Esophagus muscularis mucosa (tissue), 4 donors: ENCODE measurements at regions not wholly inside any gene's neighbourhood (a gene's known extent, or its start where the extent isn't known, plus 50 kb on each side); places are given as distances from the start of the nearest gene placed in this dataset.

ENCODE experiments used
- DNase-seq: peaks from one replicate; pipeline ENCODE4 v3.0.0-alpha.2; 2017; ENCODE audit errors: extremely low spot score
- H3K27ac ChIP-seq, 4 donors: fragments of 200-600 bp; sonication (generic); replicated peaks in 1 of 4; 1 replicate in 3 of 4; 2 replicates in 1 of 4; pipeline ENCODE4 v1.5.1; 2016 to 2019; ENCODE audit warnings: mild to moderate bottlenecking in 1 of 4
- H3K27me3 ChIP-seq, 4 donors: fragments of 200-600 bp; sonication (generic); one replicate each; pipeline versions ENCODE4 v1.5.1 to v1.6.0; 2016 to 2019
- H3K36me3 ChIP-seq, 4 donors: fragments of 200-600 bp; sonication (generic); one replicate each; pipeline ENCODE4 v1.5.1; 2016 to 2019
- H3K4me1 ChIP-seq, 4 donors: fragments of 200-600 bp; sonication (generic); one replicate each; pipeline ENCODE4 v1.5.1; 2016 to 2019
- H3K4me3 ChIP-seq, 4 donors: fragments of 200-600 bp; sonication (generic); 1 replicate in 2 of 4; 2 replicates in 2 of 4; pipeline ENCODE4 v1.5.1; 2016 to 2019; ENCODE audit warnings: mild to moderate bottlenecking in 4 of 4, moderate library complexity in 1 of 4
- H3K9me3 ChIP-seq, 4 donors: fragments of 200-600 bp; sonication (generic); 1 replicate in 3 of 4; 2 replicates in 1 of 4; pipeline ENCODE4 v1.5.1; 2016 to 2019
- EP300 ChIP-seq: sonication (generic); formaldehyde crosslinking; IDR thresholded peaks from one replicate; pipeline ENCODE4 v1.6.1; 2017; ENCODE audit warnings: antibody characterized with exemption
- POLR2A ChIP-seq: fragments of 450-650 bp; IDR thresholded peaks from one replicate; pipeline ENCODE4 v1.6.1; 2017; ENCODE audit warnings: antibody characterized with exemption, moderate library complexity, mild to moderate bottlenecking, low read depth
- POLR2AphosphoS5 ChIP-seq, 2 donors: sonication (generic); formaldehyde crosslinking; IDR thresholded peaks; one replicate each; pipeline ENCODE4 v1.6.1; 2017; ENCODE audit warnings: antibody characterized with exemption in 2 of 2
- WGBS: methylation state at CpG from one replicate; pipeline ENCODE4 v1.1.5; 2018; 5-methylcytosine and 5-hydroxymethylcytosine counted together
- intact Hi-C: fragments of 100-400 bp; cut with DNase I; formaldehyde crosslinking; loops from one replicate; pipeline ENCODE4 v1.15.1; 2023
- TF ChIP-seq, protein P1 (sequence below), 3 experiments: fragments of 200-600 bp in 2 of 3; fragments of 450-650 bp in 1 of 3; sonication (generic) in 2 of 3; IDR thresholded peaks; one replicate each; pipeline ENCODE4 v1.5.1; 2017 to 2019; ENCODE audit warnings: antibody characterized with exemption in 3 of 3, mild to moderate bottlenecking in 2 of 3, moderate library complexity in 1 of 3

DNA sequence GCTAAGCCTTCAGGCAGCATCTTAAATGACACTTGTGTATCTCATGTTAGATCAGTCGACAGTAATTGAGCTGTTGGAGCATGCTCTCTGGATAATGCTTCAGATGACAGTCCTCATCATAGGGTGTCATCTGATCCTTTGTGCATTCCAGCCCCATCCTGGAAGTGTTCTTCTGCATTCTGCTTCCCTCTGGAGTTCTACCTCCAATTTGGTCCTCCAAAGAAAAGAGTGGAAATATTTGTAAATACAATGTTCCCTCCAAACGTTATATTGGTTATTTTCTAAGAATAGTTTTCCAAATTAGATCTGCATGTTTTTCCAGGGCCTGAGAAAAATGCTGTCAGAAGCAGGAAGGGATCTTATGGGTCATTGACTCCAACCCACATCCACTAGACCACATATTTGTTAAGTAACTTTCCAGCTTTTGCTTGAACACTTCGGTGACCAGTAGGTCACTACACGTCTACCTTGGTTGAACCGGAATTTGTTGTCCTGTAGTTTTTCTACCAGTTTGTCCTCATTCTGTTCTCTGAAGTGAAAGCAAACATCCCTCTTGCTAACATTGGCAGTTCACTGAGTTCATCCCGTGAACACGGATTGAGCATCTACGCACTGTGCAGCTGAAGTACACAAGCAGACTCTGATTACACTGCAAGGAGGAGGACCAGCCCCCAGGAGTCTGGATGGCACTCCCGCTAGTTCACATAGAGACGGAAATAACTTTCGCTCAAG is 136.0 kb downstream of the TLR5 start:
- WGBS = 69% methylated on average over 11 of the region's 11 CpGs
- Histone ChIP-seq H3K4me1 (peaks cover 0 to 43% (median 24%) of the 10 kb centered on the region in 4 donors), H3K27ac (no peak overlapping the region), H3K36me3 (peaks cover 0 to 38% (median 29%) of the 10 kb centered on the region in 4 donors), H3K27me3 (no peaks in the 10 kb centered on the region), H3K4me3 (no peak overlapping the region), H3K9me3 (no peaks in the 10 kb centered on the region)
- no peak for DNase-seq
- intact Hi-C loops = loop anchor here (10.0 kb wide), 1 partner anchor 202 kb away; no protein-coding TSS in a partner anchor
- TF ChIP-seq POLR2AphosphoS5 (IDR thresholded peaks at IDR 0.05) (no peak), POLR2A (no peak), EP300 (no peak)
- TF ChIP-seq, protein P1, sequence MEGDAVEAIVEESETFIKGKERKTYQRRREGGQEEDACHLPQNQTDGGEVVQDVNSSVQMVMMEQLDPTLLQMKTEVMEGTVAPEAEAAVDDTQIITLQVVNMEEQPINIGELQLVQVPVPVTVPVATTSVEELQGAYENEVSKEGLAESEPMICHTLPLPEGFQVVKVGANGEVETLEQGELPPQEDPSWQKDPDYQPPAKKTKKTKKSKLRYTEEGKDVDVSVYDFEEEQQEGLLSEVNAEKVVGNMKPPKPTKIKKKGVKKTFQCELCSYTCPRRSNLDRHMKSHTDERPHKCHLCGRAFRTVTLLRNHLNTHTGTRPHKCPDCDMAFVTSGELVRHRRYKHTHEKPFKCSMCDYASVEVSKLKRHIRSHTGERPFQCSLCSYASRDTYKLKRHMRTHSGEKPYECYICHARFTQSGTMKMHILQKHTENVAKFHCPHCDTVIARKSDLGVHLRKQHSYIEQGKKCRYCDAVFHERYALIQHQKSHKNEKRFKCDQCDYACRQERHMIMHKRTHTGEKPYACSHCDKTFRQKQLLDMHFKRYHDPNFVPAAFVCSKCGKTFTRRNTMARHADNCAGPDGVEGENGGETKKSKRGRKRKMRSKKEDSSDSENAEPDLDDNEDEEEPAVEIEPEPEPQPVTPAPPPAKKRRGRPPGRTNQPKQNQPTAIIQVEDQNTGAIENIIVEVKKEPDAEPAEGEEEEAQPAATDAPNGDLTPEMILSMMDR (IDR thresholded peaks at IDR 0.05) = no peak

DNA sequence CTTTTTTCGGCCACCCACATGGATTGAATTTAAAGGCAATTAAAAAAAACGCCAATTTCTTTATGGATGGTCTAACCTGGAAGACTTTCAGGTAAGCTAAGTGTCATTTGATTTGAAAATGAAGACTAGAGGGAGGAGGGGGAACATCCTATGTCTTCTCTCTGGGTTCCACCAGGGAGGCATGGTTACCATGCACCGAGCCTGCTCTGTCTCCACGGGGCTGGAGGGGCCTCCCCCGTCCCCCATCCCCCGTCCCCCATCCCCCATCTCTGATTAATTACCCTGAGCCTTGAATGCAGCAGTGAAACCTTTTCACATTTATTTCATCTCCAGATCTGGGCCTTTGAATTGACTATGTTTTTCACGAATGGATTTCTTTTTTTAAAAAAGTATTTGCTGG is 135.1 kb downstream of the TLR5 start:
- Histone ChIP-seq H3K4me3 (no peak overlapping the region), H3K4me1 (peaks cover 0 to 43% (median 24%) of the 10 kb centered on the region in 4 donors), H3K9me3 (no peaks in the 10 kb centered on the region), H3K27ac (no peak overlapping the region), H3K36me3 (peaks cover 0 to 30% (median 21%) of the 10 kb centered on the region in 4 donors), H3K27me3 (no peaks in the 10 kb centered on the region)
- intact Hi-C loops = loop anchor here (10.0 kb wide), 1 partner anchor 203 kb away; no protein-coding TSS in a partner anchor
- no peak for DNase-seq
- 77% methylated on average over 7 of the region's 7 CpGs for WGBS
- TF ChIP-seq EP300 (no peak), POLR2A (no peak), POLR2AphosphoS5 (IDR thresholded peaks at IDR 0.05) (no peak)
- TF ChIP-seq, protein P1 (IDR thresholded peaks at IDR 0.05) = no peak

DNA sequence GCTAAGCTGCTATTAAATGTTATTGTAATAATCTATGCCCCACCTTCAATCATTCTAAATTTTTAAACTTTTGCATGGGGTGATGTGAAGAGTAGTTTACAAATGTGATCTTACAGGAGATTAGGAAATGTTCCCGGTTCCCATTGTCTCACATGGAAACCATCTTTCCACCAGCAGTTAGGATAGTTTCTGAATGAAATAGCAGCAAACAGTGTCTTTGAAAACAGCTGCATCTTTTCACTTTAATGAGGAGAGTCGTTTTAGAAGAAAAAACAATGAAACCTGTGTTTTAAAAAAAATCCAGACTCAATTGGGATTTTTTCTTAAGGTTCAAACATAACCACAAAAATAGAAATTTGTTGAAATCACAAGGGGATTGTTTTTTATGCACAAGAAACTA is 134.2 kb downstream of the TLR5 start:
- no peak for TF ChIP-seq EP300
- no peak for TF ChIP-seq POLR2AphosphoS5 (IDR thresholded peaks at IDR 0.05)
- no peak for TF ChIP-seq POLR2A
- TF ChIP-seq, protein P1 (IDR thresholded peaks at IDR 0.05) = no peak
- Histone ChIP-seq H3K4me3 (no peak overlapping the region), H3K27ac (no peak overlapping the region), H3K27me3 (no peaks in the 10 kb centered on the region), H3K9me3 (no peaks in the 10 kb centered on the region), H3K4me1 (peaks cover 0 to 43% (median 24%) of the 10 kb centered on the region in 4 donors), H3K36me3 (peaks cover 0 to 21% (median 12%) of the 10 kb centered on the region in 4 donors)
- intact Hi-C loops = loop anchor here (10.0 kb wide), 1 partner anchor 204 kb away; no protein-coding TSS in a partner anchor
- no peak for DNase-seq
- 23% methylated on average over 2 of the region's 2 CpGs for WGBS

DNA sequence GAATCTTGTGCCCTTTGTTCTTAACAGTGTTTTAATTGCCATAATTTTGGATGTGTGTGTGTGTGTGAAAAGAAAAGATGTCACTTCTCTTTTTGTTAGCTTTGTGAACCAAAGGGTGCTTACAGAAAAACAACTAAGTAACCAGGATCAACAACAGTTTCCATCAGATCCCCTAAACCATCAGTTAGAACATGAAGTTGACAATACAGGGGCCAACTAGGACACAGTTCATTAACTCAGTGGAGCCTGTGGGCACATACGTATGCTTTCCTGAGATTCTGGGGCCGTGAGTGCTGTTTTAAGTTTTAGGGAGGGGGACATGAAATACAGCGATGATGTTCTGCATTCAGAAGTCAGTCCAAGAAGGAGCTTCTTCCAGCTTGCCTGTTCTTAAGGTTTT is 133.6 kb downstream of the TLR5 start:
- 88% methylated on average over 2 of the region's 3 CpGs for WGBS
- Histone ChIP-seq H3K27me3 (no peaks in the 10 kb centered on the region), H3K4me1 (peaks cover 0 to 43% (median 24%) of the 10 kb centered on the region in 4 donors), H3K27ac (peak overlapping the region in 1 of 4 donors; percentile 3), H3K4me3 (no peak overlapping the region), H3K36me3 (peaks cover 0 to 15% (median 6%) of the 10 kb centered on the region in 4 donors), H3K9me3 (no peaks in the 10 kb centered on the region)
- no peak for DNase-seq
- TF ChIP-seq POLR2AphosphoS5 (IDR thresholded peaks at IDR 0.05) (no peak), EP300 (no peak), POLR2A (no peak)
- TF ChIP-seq, protein P1 (IDR thresholded peaks at IDR 0.05) = no peak
- intact Hi-C loops = loop anchor here (10.0 kb wide), 1 partner anchor 205 kb away; no protein-coding TSS in a partner anchor
